ENCODE measurements at regions not wholly inside any gene's neighbourhood (a gene's known extent, or its start where the extent isn't known, plus 50 kb on each side); places are given as distances from the start of the nearest gene placed in this dataset.

GRCh38 chr5:123753180-123753936 is 241.4 kb downstream of the CSNK1G3 start:
- TF ChIP-seq CTCF (IDR thresholded peaks at IDR 0.05) (no peak), POLR2A (IDR thresholded peaks at IDR 0.05) (no peak)
